NK-92 treated with Interleukin-12 subunit alpha and Interleukin-12 subunit beta, amount 100 ng/mL, for 24 hours (cell line): ENCODE measurements at regions not wholly inside any gene's neighbourhood (a gene's known extent, or its start where the extent isn't known, plus 50 kb on each side); places are given as distances from the start of the nearest gene placed in this dataset.
"Not testable (repeated sequence)": the region's sequence is repeated elsewhere in the genome, so short reads cannot be mapped to it uniquely, and the experiment has no call there.

Source experiments
- DNase-seq: peaks from one replicate; lab custom pipeline; 2025; lab: John Stamatoyannopoulos, UW

DNA sequence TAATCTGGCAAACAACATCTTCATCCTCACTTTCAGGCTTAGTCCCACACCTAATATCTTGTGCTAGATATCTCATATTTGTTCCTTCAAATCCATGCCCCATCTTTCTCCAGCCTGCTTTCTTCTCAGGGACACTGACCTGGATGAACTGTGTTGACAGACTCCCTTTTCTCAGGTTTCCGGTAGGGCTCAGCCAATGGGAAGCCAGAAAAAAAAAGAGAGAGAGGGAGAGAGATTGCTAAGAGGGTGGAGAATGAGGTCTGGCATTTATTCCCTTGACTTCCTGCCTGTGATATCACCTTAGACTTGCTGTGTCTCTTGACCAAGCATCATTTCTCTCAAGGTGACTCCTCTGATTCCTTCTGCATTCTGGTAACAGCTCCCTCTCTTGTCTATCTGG, 145.6 kb upstream of the ABI3BP start:
- no peak for DNase-seq

DNA sequence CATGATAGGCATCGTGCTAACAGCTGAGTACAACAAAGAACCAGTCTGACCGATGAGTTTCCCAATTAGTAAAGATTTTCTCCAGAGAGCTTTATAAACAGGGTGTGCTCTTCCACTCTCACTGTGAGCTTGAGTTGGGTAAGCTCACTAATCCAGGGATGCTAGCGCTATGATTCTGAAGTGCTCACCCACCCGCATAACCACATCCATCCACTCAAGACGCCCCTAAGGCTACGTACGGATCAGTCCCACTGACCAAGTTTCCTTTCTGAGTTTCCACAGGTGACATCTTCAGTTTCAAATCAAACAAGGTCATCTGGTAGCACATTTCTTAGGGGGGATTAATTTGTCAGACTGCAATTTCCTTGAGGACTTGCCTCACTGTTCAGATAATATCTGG, 141.1 kb upstream of the ABI3BP start:
- no peak for DNase-seq

DNA sequence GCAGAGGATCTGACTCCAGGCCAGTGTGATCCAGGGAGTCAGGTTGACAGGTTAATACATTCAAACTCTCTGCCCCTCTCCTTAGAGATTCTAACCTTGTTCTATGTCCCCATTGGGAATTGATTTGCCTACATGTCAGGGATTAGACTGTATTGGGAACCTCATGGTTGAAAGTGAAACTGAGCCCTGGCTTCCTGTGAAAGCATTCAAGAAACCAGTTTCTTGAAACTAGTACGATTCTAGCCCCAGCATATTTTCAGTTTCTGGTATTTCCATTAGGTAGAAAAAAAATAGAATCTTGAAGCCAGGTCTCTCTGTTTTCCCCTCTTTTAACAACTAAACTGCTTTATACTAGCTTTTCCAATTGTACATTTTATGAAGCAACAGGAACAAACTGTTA, 140.4 kb upstream of the ABI3BP start:
- DNase-seq = no peak

GRCh38 chr3:101133197-101133596, 140.0 kb upstream of the ABI3BP start:
- not testable (repeated sequence) for DNase-seq

GRCh38 chr3:101131767-101132166, 138.5 kb upstream of the ABI3BP start:
- DNase-seq = no peak

DNA sequence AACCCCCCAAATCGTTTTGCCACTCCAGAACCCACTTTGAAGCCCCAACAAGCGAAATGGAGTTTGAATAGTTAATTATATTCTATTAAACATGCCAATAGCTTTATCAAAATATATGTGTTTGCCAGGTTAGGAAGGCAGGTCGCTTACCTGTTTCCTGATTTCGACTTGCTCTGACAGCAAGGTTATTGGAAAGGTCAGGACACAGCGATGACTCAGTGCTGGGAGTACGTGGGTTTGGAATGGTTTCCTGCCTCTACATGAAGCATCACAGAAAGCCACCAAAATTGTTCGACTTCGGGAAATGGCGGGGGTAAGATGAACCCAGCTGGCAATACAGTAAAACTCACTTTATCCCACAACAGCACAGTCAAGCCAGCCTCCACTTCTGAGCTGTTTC, 135.6 kb upstream of the ABI3BP start:
- DNase-seq = no peak

GRCh38 chr3:101128001-101128400, 134.8 kb upstream of the ABI3BP start:
- DNase-seq = no peak

- no peak for DNase-seq
These were observed 130.9 kb upstream of the ABI3BP start for GRCh38 chr3:101124125-101124524.

DNA sequence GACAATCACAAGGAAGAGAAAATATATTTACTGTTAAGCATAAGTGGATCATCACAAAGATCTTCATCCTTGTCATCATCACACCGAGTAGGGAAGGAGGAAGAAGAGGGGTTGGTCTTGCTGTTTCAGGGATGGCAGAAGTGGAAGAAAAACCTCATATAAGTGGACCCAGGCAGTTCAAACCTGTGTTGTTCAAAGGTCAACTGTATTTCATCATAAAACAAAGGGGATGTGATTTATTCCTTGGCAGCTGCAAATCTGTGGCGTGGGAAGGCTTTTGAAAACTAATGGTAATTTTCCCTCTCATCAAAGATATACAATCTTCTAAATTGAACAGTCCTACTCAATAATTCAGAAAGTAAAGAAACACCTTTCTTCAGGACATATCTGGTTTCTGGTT, 129.9 kb upstream of the ABI3BP start:
- no peak for DNase-seq

- no peak for DNase-seq
These were observed 129.5 kb upstream of the ABI3BP start for GRCh38 chr3:101122681-101123080.

DNA sequence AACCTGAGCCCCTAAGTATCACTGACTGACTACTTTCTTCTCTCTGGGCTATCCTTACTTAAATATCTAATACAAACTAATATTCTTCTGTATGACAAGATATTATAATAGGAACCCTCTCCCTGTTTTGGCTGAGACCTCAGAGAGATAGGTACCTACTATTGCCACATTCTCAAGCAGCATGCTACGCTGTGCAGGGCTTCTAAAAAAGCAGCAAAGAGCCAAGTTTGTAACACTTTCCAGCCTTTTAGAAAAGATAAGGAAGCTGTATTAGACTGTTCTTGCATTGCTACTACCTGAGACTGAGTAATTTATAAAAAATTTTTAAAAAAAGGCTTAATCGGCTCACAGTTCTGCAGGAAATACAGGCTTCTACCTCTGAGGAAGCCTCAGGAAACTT, 126.8 kb upstream of the ABI3BP start:
- DNase-seq = no peak

- no peak for DNase-seq
These were observed 126.3 kb upstream of the ABI3BP start for GRCh38 chr3:101119535-101119934.

- DNase-seq = no peak
These were observed 124.8 kb upstream of the ABI3BP start for GRCh38 chr3:101117980-101118379.

GRCh38 chr3:101117465-101117864, 124.2 kb upstream of the ABI3BP start:
- DNase-seq = no peak

GRCh38 chr3:101110295-101110694, 117.1 kb upstream of the ABI3BP start:
- DNase-seq = not testable (repeated sequence)

DNA sequence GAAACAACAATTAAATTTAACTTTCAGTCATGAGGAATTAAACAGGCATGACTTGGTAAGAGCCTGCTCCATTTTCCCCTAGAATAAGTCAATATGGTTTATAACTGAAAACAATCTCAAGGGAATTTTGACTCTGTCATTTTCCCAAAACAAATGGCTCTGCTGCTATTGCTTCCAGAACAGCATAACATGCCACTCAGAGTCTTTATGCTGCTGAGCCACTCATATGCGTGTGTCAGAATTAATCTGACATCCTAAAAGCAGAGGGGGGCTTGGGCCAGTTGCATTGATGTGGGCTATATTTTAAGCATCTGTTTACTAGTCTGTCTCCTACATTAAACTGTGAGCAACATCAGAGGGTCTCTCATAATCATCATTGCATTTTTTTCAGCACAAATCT, 111.1 kb upstream of the ABI3BP start:
- no peak for DNase-seq

GRCh38 chr3:101102678-101103296, 109.6 kb upstream of the ABI3BP start:
- no peak for DNase-seq

DNA sequence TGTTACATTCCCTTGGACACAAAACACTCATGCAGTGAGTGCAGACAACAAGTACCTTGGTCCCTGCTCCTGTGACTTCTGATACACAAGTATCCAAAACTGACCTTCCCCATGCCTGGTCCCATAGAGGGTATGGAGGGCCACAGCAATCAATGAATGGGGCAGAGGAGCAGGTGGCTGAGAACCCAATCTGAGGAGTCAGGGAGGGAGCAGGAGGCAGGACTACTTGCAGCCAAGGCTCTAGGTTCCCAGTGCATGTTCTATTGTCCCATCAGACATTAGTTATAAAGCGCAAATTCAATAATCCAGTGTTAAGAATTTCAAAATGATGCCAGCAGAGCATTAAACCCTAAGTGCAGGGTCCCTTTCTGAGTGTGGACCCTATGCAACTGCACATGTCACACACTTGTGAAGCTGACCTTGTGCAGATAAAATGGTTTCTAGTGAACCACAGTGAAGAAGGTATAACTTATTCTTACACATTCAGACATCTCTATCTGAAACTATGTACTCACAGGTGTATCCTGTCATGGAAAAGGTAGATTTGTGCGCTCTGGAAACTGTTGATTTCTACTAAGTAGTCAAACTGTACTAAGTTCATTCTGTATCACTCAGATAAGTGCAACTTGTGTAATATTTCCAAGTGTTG, 107.3 kb upstream of the ABI3BP start:
- DNase-seq = no peak

DNA sequence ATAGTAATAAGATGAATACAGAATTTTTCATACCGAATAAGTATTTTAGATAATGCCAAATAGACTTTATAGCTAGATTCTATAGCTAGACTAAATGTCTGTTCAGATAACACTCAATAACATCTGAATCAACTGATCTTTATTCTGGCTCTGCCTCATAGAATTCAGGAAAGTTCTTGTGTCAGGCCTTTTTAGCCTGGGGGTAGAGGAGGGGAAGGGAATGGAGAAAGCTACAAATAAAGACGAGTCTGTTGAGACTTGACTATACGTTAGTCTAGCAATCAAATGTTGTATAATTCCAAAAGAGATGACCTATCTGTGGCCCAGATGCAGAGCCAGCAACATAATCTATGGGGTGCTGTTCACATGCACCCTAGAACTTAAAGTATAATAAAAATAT, 106.6 kb upstream of the ABI3BP start:
- no peak for DNase-seq

- DNase-seq = no peak
These were observed 103.2 kb upstream of the ABI3BP start for GRCh38 chr3:101096444-101096843.

DNA sequence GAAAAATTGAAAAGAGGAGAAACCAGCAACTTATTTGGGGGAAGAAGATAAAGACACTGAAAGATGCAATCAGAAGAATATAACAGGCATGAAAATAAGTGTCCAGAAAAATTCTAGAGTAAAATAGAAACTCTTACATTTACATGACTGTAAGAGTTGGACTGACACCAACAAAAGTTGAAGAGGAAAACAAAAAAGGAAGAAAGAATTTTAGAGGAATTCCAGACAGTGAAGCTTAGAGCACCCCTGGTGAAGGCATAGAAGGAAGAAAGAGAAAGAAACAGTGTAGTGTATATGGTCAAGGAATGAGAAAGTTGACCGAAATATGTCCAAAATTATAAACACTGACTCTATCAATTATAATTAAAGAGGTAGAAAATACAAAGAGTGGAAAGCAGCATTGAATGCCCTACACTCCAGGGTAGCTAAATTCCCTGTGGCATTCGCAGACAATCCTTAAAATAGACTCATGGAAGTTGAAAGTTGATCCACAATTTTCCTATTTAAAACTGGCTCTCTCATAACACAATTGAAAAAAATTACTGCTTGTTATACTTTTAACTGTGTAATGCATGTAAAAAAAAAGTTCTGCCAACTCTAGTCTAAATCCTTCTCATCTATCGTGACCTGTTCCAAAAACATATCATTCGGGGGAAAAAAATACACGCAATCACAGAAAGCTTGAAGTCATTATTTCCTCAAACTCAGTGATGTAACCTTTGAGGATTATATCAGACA, 102.6 kb upstream of the ABI3BP start:
- DNase-seq = no peak

GRCh38 chr3:101091489-101091888, 98.3 kb upstream of the ABI3BP start:
- DNase-seq = no peak

- DNase-seq = no peak
These were observed 92.5 kb upstream of the ABI3BP start for GRCh38 chr3:101085752-101086151.
